ENCODE measurements at regions not wholly inside any gene's neighbourhood (a gene's known extent, or its start where the extent isn't known, plus 50 kb on each side); places are given as distances from the start of the nearest gene placed in this dataset.

GRCh38 chr2:41993435-41993925, 54.3 kb upstream of the PKDCC start:
- no peaks in the 10 kb centered on the region for H4K20me1 ChIP-seq
- H3K4me1 ChIP-seq = 0 out of 2 replicates have a peak, but pooled peaks cover 3% of the 10 kb centered on the region
- H3K27ac ChIP-seq = no peak overlapping the region
- no peaks in the 10 kb centered on the region for H3K36me3 ChIP-seq
- no peak overlapping the region for H3K4me3 ChIP-seq
- no peak overlapping the region for H3K9ac ChIP-seq
- TF ChIP-seq Cebpa-rat (IDR thresholded peaks at IDR 0.05) = no peak
- peaks cover 21% of the 10 kb centered on the region for H3K9me3 ChIP-seq
- H3K27me3 ChIP-seq = no peaks in the 10 kb centered on the region
- no peak overlapping the region for H3K4me2 ChIP-seq

GRCh38 chr2:41994233-41994637, 53.6 kb upstream of the PKDCC start:
- Histone ChIP-seq H3K36me3 (no peaks in the 10 kb centered on the region), H3K9me3 (peaks cover 21% of the 10 kb centered on the region), H3K27ac (no peak overlapping the region), H4K20me1 (no peaks in the 10 kb centered on the region), H3K4me1 (0 out of 2 replicates have a peak, but pooled peaks cover 3% of the 10 kb centered on the region), H3K4me3 (no peak overlapping the region), H3K9ac (no peak overlapping the region), H3K4me2 (no peak overlapping the region), H3K27me3 (no peaks in the 10 kb centered on the region)
- TF ChIP-seq Cebpa-rat (IDR thresholded peaks at IDR 0.05) = no peak

DNA sequence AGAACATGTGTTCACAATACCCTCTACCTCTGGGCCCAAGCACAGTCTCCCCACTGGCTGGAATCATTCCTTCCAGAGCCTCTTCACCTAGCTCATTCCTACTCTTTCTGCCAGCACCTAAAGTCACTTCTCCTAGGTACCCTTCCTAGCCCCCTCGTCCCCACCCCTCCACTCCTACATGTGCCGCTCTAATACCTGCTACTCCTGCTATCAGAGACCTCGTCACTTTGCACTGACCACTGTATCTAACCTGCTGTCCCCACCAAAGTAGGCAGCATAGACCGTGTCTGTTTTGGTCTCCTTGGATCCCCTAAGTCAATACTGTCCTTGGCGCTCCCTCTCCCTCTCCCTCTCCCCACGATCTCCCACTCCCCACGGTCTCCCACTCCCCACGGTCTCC, 53.2 kb upstream of the PKDCC start:
- H3K27ac ChIP-seq = no peak overlapping the region
- no peaks in the 10 kb centered on the region for H3K27me3 ChIP-seq
- no peak overlapping the region for H3K9ac ChIP-seq
- no peak overlapping the region for H3K4me2 ChIP-seq
- H3K4me3 ChIP-seq = no peak overlapping the region
- H4K20me1 ChIP-seq = no peaks in the 10 kb centered on the region
- H3K4me1 ChIP-seq = 0 out of 2 replicates have a peak, but pooled peaks cover 3% of the 10 kb centered on the region
- no peak for TF ChIP-seq Cebpa-rat (IDR thresholded peaks at IDR 0.05)
- H3K36me3 ChIP-seq = no peaks in the 10 kb centered on the region
- H3K9me3 ChIP-seq = peaks cover 21% of the 10 kb centered on the region

DNA sequence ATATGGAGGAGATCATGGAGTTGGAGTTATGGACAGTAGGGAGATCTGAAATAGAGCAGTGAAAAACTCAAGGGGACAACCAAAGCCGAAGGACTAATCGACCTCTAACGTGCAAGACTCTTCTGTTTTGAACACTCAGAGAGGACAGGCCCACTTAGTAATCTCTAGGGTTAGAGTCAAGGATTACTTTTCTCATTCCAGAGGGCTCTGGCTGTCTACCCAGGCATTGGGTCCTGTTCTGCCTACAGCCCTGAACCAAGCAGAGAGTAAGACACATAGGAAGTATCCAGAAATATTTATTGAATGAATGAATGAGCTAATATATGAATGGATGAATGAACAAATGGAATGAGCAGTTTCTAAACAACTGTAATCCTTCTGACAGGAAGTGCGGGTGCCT, 50.3 kb upstream of the PKDCC start:
- Histone ChIP-seq H3K4me3 (no peak overlapping the region), H3K9ac (no peak overlapping the region), H3K4me2 (no peak overlapping the region), H3K27ac (no peak overlapping the region), H4K20me1 (no peaks in the 10 kb centered on the region), H3K9me3 (peaks cover 29% of the 10 kb centered on the region), H3K4me1 (no peaks in the 10 kb centered on the region), H3K27me3 (no peaks in the 10 kb centered on the region), H3K36me3 (no peaks in the 10 kb centered on the region)
- no peak for TF ChIP-seq Cebpa-rat (IDR thresholded peaks at IDR 0.05)
